T-helper 1 cell treated with Interleukin-12 subunit alpha and Interleukin-12 subunit beta and Interleukin-4 antibody, amounts not matched to agents 30 μg/mL and 1 μg/mL, for 36 hours (primary cell): ENCODE measurements at regions not wholly inside any gene's neighbourhood (a gene's known extent, or its start where the extent isn't known, plus 50 kb on each side); places are given as distances from the start of the nearest gene placed in this dataset.
"Not testable (repeated sequence)": the region's sequence is repeated elsewhere in the genome, so short reads cannot be mapped to it uniquely, and the experiment has no call there.

Experiments
- H3K27ac Mint-ChIP-seq: one replicate; pipeline ENCODE4 v1.8.0; 2021; ENCODE audit warnings: mild to moderate bottlenecking, mixed read lengths
- H3K27me3 Mint-ChIP-seq: one replicate; pipeline ENCODE4 v1.8.0; 2021; ENCODE audit warnings: low read depth, mixed read lengths
- H3K36me3 Mint-ChIP-seq: one replicate; pipeline ENCODE4 v1.8.0; 2021; ENCODE audit warnings: low read depth, mixed read lengths
- H3K4me1 Mint-ChIP-seq: one replicate; pipeline ENCODE4 v1.8.0; 2021; ENCODE audit warnings: low read depth, mixed read lengths
- H3K4me3 Mint-ChIP-seq: one replicate; pipeline ENCODE4 v1.8.0; 2021; ENCODE audit warnings: mild to moderate bottlenecking, moderate library complexity, mixed read lengths
- H3K9me3 Mint-ChIP-seq: one replicate; pipeline ENCODE4 v1.8.0; 2021; ENCODE audit warnings: mixed read lengths

GRCh38 chr13:58704953-58705352 lies 1073.4 kb downstream of the PCDH17 start:
- H3K4me3 Mint-ChIP-seq = no peak overlapping the region
- peaks cover 21% of the 10 kb centered on the region for H3K9me3 Mint-ChIP-seq
- no peaks in the 10 kb centered on the region for H3K4me1 Mint-ChIP-seq
- H3K27me3 Mint-ChIP-seq = no peaks in the 10 kb centered on the region
- H3K36me3 Mint-ChIP-seq = no peaks in the 10 kb centered on the region
- no peak overlapping the region for H3K27ac Mint-ChIP-seq

GRCh38 chr13:58706421-58706820 lies 1074.9 kb downstream of the PCDH17 start:
- Mint-ChIP-seq H3K36me3 (no peaks in the 10 kb centered on the region), H3K4me3 (no peak overlapping the region), H3K9me3 (peaks cover 28% of the 10 kb centered on the region), H3K27ac (no peak overlapping the region), H3K27me3 (no peaks in the 10 kb centered on the region), H3K4me1 (no peaks in the 10 kb centered on the region)

DNA sequence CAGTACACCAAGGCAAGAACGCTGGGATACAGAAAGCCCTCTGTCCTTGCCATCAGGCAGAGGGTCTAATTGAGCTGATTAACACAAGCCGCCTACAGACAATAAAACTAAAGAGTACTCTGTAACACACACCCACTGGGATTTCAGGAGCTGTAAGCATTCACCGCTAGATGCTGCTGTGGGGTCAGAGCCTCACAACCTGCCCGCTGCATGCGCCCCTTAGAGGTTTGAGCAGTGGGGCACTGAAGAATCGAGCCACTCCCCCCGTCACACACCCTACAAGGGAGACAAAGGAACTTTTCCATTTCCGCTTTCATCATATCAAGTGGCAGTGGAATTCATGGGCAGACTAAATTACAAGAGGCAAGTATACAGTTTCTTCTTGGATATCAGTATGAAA lies 1080.6 kb downstream of the PCDH17 start:
- no peaks in the 10 kb centered on the region for H3K27me3 Mint-ChIP-seq

GRCh38 chr13:58714016-58714415 lies 1082.5 kb downstream of the PCDH17 start:
- not testable (repeated sequence) for H3K4me1 Mint-ChIP-seq, H3K36me3 Mint-ChIP-seq

More for the DNA sequence above, 1080.6 kb downstream of the PCDH17 start:
- H3K4me1 Mint-ChIP-seq = no peaks in the 10 kb centered on the region
- H3K27ac Mint-ChIP-seq = no peak overlapping the region
- H3K4me3 Mint-ChIP-seq = no peak overlapping the region
- H3K9me3 Mint-ChIP-seq = peaks cover 28% of the 10 kb centered on the region
- H3K36me3 Mint-ChIP-seq = no peaks in the 10 kb centered on the region

DNA sequence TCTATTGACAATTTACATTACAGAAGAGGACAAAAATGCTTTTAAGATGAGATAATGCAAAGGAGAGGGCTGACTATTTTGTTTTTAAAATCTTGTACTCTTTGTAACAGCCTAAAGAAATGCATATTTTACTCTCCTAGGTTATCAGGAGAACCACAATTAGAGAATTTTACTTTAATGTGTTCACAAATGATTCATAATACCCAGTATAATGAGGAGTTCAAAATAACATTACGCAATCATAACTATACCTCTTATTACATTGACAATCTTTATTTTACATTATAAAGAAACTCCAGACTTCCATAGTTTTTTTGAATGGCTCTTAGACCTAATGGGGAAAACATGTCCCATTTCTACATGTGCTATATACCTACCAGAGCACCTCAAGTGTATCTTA lies 1089.7 kb downstream of the PCDH17 start:
- Mint-ChIP-seq H3K4me1 (no peaks in the 10 kb centered on the region), H3K27ac (no peak overlapping the region), H3K9me3 (no peaks in the 10 kb centered on the region), H3K4me3 (no peak overlapping the region), H3K27me3 (no peaks in the 10 kb centered on the region), H3K36me3 (no peaks in the 10 kb centered on the region)

More at GRCh38 chr13:58714016-58714415, 1082.5 kb downstream of the PCDH17 start:
- H3K4me3 Mint-ChIP-seq, H3K27ac Mint-ChIP-seq, H3K27me3 Mint-ChIP-seq: not testable (repeated sequence)
- H3K9me3 Mint-ChIP-seq = peaks cover 22% of the 10 kb centered on the region

DNA sequence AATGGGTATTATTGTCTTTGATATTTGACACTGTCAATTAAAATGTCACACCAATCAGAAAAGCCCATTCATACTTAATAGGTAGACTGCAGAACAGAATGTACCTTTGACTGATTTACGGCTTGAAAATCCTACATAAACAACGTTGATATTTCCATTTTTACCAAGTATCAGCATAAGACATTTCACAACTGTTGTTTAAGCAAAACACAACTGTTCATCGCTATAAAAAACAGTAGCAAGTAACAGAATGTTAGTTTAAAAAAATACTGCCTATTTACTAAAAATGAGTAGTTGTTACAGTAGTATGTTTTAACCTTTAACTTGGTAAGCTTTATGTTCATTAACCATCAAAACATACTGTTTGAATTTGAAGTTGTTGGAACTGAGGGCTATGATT lies 1096.6 kb downstream of the PCDH17 start:
- Mint-ChIP-seq H3K36me3 (no peaks in the 10 kb centered on the region), H3K4me3 (no peak overlapping the region), H3K27me3 (no peaks in the 10 kb centered on the region), H3K27ac (no peak overlapping the region), H3K9me3 (peaks cover 3% of the 10 kb centered on the region), H3K4me1 (no peaks in the 10 kb centered on the region)

DNA sequence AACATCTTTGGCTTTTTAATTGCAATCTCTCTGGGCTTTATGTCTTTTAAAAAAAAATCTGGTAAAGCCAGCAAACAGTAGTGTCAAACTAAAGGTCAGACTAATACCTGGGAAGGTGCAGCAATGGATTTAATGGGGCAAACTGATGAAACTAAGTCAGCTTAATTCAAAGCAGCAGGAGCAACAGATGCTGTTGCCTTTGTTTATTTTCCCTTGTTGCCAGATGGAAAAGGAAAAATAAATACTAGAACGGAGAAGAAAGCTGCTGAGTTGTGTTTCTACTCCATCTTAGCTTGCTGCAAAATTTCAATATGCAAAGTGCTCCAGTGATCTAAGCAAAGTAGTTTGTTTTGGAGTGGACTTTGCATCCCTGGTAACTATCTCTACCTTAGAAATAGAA lies 1097.8 kb downstream of the PCDH17 start:
- H3K27me3 Mint-ChIP-seq = no peaks in the 10 kb centered on the region
- H3K27ac Mint-ChIP-seq = no peak overlapping the region
- no peaks in the 10 kb centered on the region for H3K36me3 Mint-ChIP-seq
- no peak overlapping the region for H3K4me3 Mint-ChIP-seq
- peaks cover 3% of the 10 kb centered on the region for H3K9me3 Mint-ChIP-seq
- no peaks in the 10 kb centered on the region for H3K4me1 Mint-ChIP-seq

- Mint-ChIP-seq H3K4me3 (no peak overlapping the region), H3K27ac (no peak overlapping the region), H3K27me3 (no peaks in the 10 kb centered on the region), H3K9me3 (peaks cover 3% of the 10 kb centered on the region), H3K36me3 (no peaks in the 10 kb centered on the region), H3K4me1 (no peaks in the 10 kb centered on the region)
Observed at GRCh38 chr13:58744686-58745085, 1113.1 kb downstream of the PCDH17 start.

DNA sequence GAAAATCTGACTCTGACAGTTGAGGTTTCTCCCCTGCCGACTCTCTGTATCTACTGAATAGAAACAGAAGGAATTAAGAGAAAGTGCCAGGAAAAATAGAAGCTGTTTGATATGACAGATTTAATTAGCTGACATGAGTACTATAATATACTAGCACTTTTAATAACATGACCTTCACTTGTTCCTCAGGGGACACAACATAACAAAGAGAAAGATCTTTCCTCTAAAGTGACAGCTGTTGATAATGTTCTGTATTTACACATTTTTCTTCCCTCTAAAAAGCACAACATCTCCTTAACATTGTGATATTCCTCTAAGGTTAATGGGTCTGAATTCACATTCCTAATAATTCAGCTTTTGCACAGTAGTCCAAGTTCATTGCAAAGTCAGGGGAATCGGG lies 1136.0 kb downstream of the PCDH17 start:
- Mint-ChIP-seq H3K27ac (no peak overlapping the region), H3K27me3 (no peaks in the 10 kb centered on the region), H3K4me3 (no peak overlapping the region), H3K36me3 (no peaks in the 10 kb centered on the region), H3K9me3 (no peaks in the 10 kb centered on the region), H3K4me1 (no peaks in the 10 kb centered on the region)

GRCh38 chr13:58773280-58773859 lies 1141.8 kb downstream of the PCDH17 start:
- peaks cover 6% of the 10 kb centered on the region for H3K9me3 Mint-ChIP-seq

DNA sequence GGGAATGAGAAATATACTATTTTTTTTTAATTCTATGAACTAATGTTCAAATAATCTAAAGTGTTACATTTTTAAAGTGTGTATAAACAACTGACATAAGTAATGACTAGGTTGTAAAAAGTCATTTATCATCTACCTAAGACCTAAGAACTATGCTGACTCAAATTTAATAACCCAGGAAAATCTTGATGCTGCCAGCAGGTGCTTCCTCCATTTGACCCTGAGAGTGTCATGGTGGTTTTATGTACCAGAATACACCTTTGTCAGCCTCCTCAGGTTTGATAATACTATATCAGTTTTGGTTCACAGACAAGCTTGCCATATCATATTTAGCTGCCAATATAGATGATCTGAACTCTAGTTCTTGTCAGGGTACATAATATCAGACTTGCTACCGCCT lies 1151.2 kb downstream of the PCDH17 start:
- no peaks in the 10 kb centered on the region for H3K4me1 Mint-ChIP-seq
- no peak overlapping the region for H3K27ac Mint-ChIP-seq
- no peaks in the 10 kb centered on the region for H3K36me3 Mint-ChIP-seq
- H3K4me3 Mint-ChIP-seq = no peak overlapping the region
- H3K27me3 Mint-ChIP-seq = no peaks in the 10 kb centered on the region
- H3K9me3 Mint-ChIP-seq = peaks cover 3% of the 10 kb centered on the region

More at GRCh38 chr13:58773280-58773859, 1141.8 kb downstream of the PCDH17 start:
- Mint-ChIP-seq H3K36me3 (no peaks in the 10 kb centered on the region), H3K27ac (no peak overlapping the region), H3K4me1 (no peaks in the 10 kb centered on the region), H3K4me3 (no peak overlapping the region), H3K27me3 (no peaks in the 10 kb centered on the region)

DNA sequence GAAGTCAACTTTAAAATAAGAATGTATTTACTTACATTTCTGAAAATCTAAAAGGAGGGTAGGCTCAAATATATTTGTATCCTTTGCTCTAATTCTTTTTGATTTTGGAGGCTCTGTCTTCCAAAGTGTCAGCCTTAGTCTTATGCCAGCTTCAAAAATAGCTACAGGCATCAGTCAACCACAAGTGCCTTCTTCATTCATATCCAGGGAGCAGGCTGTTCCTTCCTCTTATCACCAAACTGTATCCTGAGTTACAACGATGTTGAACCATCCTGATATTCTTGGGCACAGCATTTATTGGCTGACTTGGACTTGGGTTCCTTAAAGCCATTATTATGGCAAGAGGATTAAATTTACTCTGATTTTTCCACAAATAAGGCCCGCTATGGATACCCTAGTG lies 1161.3 kb downstream of the PCDH17 start:
- Mint-ChIP-seq H3K36me3 (no peaks in the 10 kb centered on the region), H3K4me3 (no peak overlapping the region), H3K27me3 (no peaks in the 10 kb centered on the region), H3K4me1 (no peaks in the 10 kb centered on the region), H3K27ac (no peak overlapping the region), H3K9me3 (peaks cover 13% of the 10 kb centered on the region)

GRCh38 chr13:58795715-58796114 lies 1164.2 kb downstream of the PCDH17 start:
- Mint-ChIP-seq H3K27ac (no peak overlapping the region), H3K36me3 (no peaks in the 10 kb centered on the region), H3K4me1 (no peaks in the 10 kb centered on the region), H3K9me3 (peaks cover 9% of the 10 kb centered on the region), H3K27me3 (no peaks in the 10 kb centered on the region), H3K4me3 (no peak overlapping the region)

GRCh38 chr13:58804832-58805231 lies 1173.3 kb downstream of the PCDH17 start:
- no peaks in the 10 kb centered on the region for H3K4me1 Mint-ChIP-seq
- H3K27ac Mint-ChIP-seq = no peak overlapping the region
- no peaks in the 10 kb centered on the region for H3K27me3 Mint-ChIP-seq
- no peaks in the 10 kb centered on the region for H3K9me3 Mint-ChIP-seq
- H3K36me3 Mint-ChIP-seq = no peaks in the 10 kb centered on the region
- H3K4me3 Mint-ChIP-seq = no peak overlapping the region

GRCh38 chr13:58806401-58806800 lies 1174.9 kb downstream of the PCDH17 start:
- no peaks in the 10 kb centered on the region for H3K27me3 Mint-ChIP-seq
- no peaks in the 10 kb centered on the region for H3K9me3 Mint-ChIP-seq
- no peaks in the 10 kb centered on the region for H3K4me1 Mint-ChIP-seq
- no peak overlapping the region for H3K4me3 Mint-ChIP-seq
- H3K27ac Mint-ChIP-seq = no peak overlapping the region
- no peaks in the 10 kb centered on the region for H3K36me3 Mint-ChIP-seq

DNA sequence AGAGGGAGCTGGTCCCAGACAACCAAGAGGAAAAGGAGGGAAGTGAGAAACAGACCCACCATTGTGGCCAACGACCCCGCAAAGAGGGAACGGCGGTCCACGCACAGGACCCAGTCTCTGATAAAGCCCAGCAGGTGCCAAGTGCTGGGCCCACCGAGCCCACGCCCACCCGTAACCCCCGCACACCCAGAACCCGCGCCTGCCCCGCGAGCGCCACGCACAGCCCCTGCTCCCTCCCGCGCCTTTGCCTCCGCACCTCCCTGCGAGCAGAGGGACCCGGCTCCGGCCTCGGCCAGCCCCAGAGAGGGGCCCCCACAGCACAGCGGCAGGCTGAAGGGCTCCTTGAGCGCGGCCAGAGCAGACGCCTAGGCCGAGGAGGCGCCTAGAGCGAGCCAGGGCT lies 1192.2 kb downstream of the PCDH17 start:
- Mint-ChIP-seq H3K4me3 (no peak overlapping the region), H3K36me3 (no peaks in the 10 kb centered on the region), H3K9me3 (peaks cover 12% of the 10 kb centered on the region), H3K4me1 (no peaks in the 10 kb centered on the region), H3K27me3 (no peaks in the 10 kb centered on the region), H3K27ac (no peak overlapping the region)
